ENCODE measurements at regions not wholly inside any gene's neighbourhood (a gene's known extent, or its start where the extent isn't known, plus 50 kb on each side); places are given as distances from the start of the nearest gene placed in this dataset.

- TF ChIP-seq CTCF (IDR thresholded peaks at IDR 0.05 in 2 of 3, conservative IDR thresholded peaks at IDR 0.05 in 1 of 3; ENCODE audit: control insufficient read depth in 2 of 3, extremely low read depth in 1 of 3, insufficient read depth in 1 of 3, low read depth in 3 of 3, low read length in 3 of 3), result no peak
- TF ChIP-seq EZH2 (IDR thresholded peaks at IDR 0.05; ENCODE audit: borderline replicate concordance, control insufficient read depth, low read depth, low read length), result no peak
- TF ChIP-seq SRF (IDR thresholded peaks at IDR 0.05; ENCODE audit: low read depth in 2 of 2, low read length in 2 of 2), result no peak
- no peak for TF ChIP-seq POLR2A (IDR thresholded peaks at IDR 0.05; ENCODE audit: low read depth, low read length)
- no peak for TF ChIP-seq RCOR1 (conservative IDR thresholded peaks at IDR 0.05; ENCODE audit: low read depth, low read length)
- TF ChIP-seq RAD21 (IDR thresholded peaks at IDR 0.05; ENCODE audit: insufficient read depth, low read depth, low read length), result no peak
- no peak for TF ChIP-seq NR2C2 (IDR thresholded peaks at IDR 0.05; ENCODE audit: borderline replicate concordance, control insufficient read depth, insufficient read length, low read depth)
- no peak for TF ChIP-seq ETV6 (conservative IDR thresholded peaks at IDR 0.05 in 1 of 2, IDR thresholded peaks at IDR 0.05 in 1 of 2; ENCODE audit: borderline replicate concordance in 1 of 2, low read depth in 1 of 2)
Measured at GRCh38 chrX:150228431-150228830, 134.7 kb upstream of the MAMLD1 start.
